Caco-2 (cell line): ENCODE measurements at regions not wholly inside any gene's neighbourhood (a gene's known extent, or its start where the extent isn't known, plus 50 kb on each side); places are given as distances from the start of the nearest gene placed in this dataset.

ENCODE experiments used
- BruUV-seq: library from RNA; stranded (reverse); fragments of 400-500 nt; replicated peaks from 2 replicates; lab custom pipeline; 2021; lab: Mats Ljungman, UMichigan
- CTCF ChIA-PET: fragments of 300-600 bp; sonication (Branson Sonifier 250); formaldehyde crosslinking; loops from one replicate; lab custom pipeline; 2022; ENCODE audit warnings: antibody characterized with exemption; lab: Charles Lee
- POLR2A ChIA-PET: fragments of 300-600 bp; sonication (Branson Sonifier 250); formaldehyde crosslinking; loops from one replicate; lab custom pipeline; 2022; ENCODE audit warnings: antibody characterized with exemption; lab: Charles Lee
- DNase-seq, 2 experiments: peaks; one replicate each; pipeline versions ENCODE4 v3.0.0 to v3.0.0-alpha.2; 2020 to 2022
- H3K27me3 ChIP-seq: replicated peaks from 2 replicates; pipeline ENCODE4 v1.6.0; 2011; ENCODE audit warnings: low read length; ENCODE audit not compliant: control insufficient read depth, insufficient read depth
- H3K36me3 ChIP-seq: 2 replicates; pipeline ENCODE4 v1.5.1; 2011; ENCODE audit warnings: low read length; ENCODE audit not compliant: control insufficient read depth, insufficient read depth
- H3K4me1 ChIP-seq: fragments of 250-450 bp; sonication (Bioruptor Pico); 2 replicates; pipeline ENCODE4 v1.5.1; 2020; ENCODE audit warnings: mild to moderate bottlenecking
- H3K4me3 ChIP-seq: 2 replicates; pipeline ENCODE4 v1.5.1; 2011; ENCODE audit warnings: low read depth, mild to moderate bottlenecking, control low read depth, low read length
- H3K9me3 ChIP-seq: fragments of 250-450 bp; sonication (Bioruptor Pico); 2 replicates; pipeline ENCODE4 v1.5.1; 2020; ENCODE audit warnings: mild to moderate bottlenecking, moderate library complexity
- H3K27ac Mint-ChIP-seq: one replicate; pipeline ENCODE4 v1.8.0; 2022; ENCODE audit warnings: mixed read lengths; ENCODE audit not compliant: unreplicated experiment
- H3K27me3 Mint-ChIP-seq: one replicate; pipeline ENCODE4 v1.8.0; 2022; ENCODE audit warnings: mixed read lengths; ENCODE audit not compliant: insufficient read depth, unreplicated experiment
- H3K36me3 Mint-ChIP-seq: one replicate; pipeline ENCODE4 v1.8.0; 2022; ENCODE audit warnings: mild to moderate bottlenecking, mixed read lengths; ENCODE audit not compliant: insufficient read depth, unreplicated experiment
- H3K4me1 Mint-ChIP-seq: one replicate; pipeline ENCODE4 v1.8.0; 2022; ENCODE audit warnings: low read depth, mixed read lengths; ENCODE audit not compliant: unreplicated experiment
- H3K4me3 Mint-ChIP-seq: one replicate; pipeline ENCODE4 v1.8.0; 2022; ENCODE audit warnings: mild to moderate bottlenecking, moderate library complexity, mixed read lengths; ENCODE audit not compliant: unreplicated experiment
- H3K9me3 Mint-ChIP-seq: one replicate; pipeline ENCODE4 v1.8.0; 2022; ENCODE audit warnings: mixed read lengths; ENCODE audit not compliant: unreplicated experiment
- CTCF ChIP-seq, 2 experiments: fragments of 200-600 bp in 1 of 2; IDR thresholded peaks; 1 replicate in 1 of 2; 2 replicates in 1 of 2; pipeline versions ENCODE4 v1.5.1 to v1.8.0; 2011 to 2022; ENCODE audit warnings: antibody characterized with exemption in 1 of 2, control low read depth in 1 of 2, inconsistent platforms in 1 of 2, low read depth in 1 of 2, low read length in 1 of 2, mild to moderate bottlenecking in 1 of 2, moderate library complexity in 1 of 2; ENCODE audit not compliant: insufficient read depth in 1 of 2, severe bottlenecking in 1 of 2, unreplicated experiment in 1 of 2
- intact Hi-C: fragments of 100-400 bp; cut with micrococcal nuclease; formaldehyde crosslinking; loops from one replicate; pipeline ENCODE4 v1.10.0; 2022; ENCODE audit not compliant: unreplicated experiment

DNA sequence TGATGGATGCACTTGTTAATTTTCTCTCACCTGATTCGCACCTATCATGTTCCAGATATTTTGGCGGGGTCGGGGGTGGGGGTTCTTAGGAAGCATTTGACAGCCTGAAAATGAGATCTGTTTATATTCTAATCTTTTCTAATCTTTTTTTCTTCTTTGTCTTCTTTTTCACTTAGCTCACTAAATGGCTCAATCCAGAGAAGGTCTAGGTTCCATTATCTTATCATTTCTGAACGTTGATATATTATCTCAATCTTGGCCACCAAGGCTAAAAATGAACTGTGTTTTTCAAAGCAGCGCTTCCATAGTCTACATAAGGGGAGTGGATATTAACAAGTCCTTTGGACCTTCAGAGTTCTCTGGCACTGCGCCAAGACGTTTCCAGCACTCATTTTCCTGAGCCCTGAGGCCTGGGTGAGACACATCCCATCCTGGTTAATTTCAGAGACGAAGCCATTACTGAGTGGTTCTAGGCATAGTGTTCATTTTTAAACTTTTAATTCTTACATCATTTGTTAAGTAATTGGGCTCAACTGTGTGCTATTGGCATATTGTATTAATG is 229.0 kb downstream of the SOX11 start:
- BruUV-seq, result no TSS peak
- intact Hi-C loops, result no loop called here
- ChIA-PET POLR2A (no interaction called here), CTCF (interaction anchor here (0.7 kb wide), 1 partner anchor 386 kb away, joined by 4 read pairs; no protein-coding TSS in a partner anchor)
- no peak overlapping the region for H3K4me3 Mint-ChIP-seq
- H3K27ac Mint-ChIP-seq, result no peak overlapping the region
- no peaks in the 10 kb centered on the region for H3K27me3 Mint-ChIP-seq
- Histone ChIP-seq H3K4me3 (no peak overlapping the region), H3K27me3 (no peaks in the 10 kb centered on the region), H3K4me1 (no peaks in the 10 kb centered on the region), H3K9me3 (peaks cover 13% of the 10 kb centered on the region), H3K36me3 (no peaks in the 10 kb centered on the region)
- no peaks in the 10 kb centered on the region for H3K36me3 Mint-ChIP-seq
- peaks cover 46% of the 10 kb centered on the region for H3K9me3 Mint-ChIP-seq
- H3K4me1 Mint-ChIP-seq, result peaks cover under 1% of the 10 kb centered on the region
- no peak for DNase-seq
- TF ChIP-seq CTCF (IDR thresholded peaks at IDR 0.05; ENCODE audit: insufficient read depth in 1 of 2, low read depth in 1 of 2, low read length in 1 of 2, severe bottlenecking in 1 of 2, unreplicated experiment in 1 of 2), result no peak

DNA sequence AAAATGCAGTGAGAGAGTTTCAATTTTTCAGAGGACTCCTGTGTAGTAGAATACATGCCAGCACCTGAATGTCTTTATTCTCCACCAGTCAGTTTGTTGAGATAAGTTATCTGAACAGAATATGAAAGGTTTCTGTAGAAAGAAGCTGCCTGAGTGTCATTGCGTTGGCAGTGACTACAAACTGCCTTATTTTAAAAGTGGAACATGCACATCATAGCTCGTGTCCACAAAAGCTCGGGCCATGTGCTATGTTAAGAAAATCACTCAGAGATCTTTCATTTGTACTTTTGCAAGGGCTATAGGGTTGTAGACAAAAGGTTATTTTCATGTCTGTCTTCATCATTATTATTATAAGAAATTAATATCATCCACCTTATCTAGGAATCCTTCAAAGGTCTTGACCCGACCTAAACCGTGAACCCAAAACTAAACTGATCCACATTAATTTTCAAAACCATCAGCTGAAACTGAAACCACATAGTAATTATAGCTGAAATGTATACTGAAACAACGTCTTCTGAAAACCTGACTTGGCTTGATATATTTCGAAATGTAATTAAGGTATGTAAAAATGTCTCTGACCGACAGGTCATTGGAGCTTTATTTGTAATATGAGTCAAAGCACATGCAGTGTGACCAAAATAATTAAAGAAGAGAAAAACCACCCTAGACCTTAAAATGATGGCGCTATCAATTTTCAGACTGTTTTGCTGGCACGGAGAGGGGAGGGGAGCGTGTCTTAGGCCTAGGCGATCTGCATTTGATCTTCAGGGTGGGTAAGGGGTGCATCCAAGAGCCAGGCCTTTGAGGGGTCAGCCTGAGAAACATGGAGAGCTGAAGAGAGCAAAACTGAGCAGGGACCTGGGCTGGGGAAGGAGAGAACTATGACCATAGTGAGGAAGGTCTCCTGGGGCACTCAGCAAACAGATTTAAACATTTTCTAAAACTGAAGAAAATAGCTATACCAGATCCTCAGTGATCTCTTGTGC is 232.1 kb downstream of the SOX11 start:
- CTCF ChIA-PET, result no interaction called here
- no peak for DNase-seq
- H3K36me3 ChIP-seq, result no peaks in the 10 kb centered on the region
- intact Hi-C loops, result no loop called here
- H3K9me3 ChIP-seq, result peaks cover 4% of the 10 kb centered on the region
- no peaks in the 10 kb centered on the region for H3K27me3 Mint-ChIP-seq
- no peak overlapping the region for H3K4me3 ChIP-seq
- no peaks in the 10 kb centered on the region for H3K36me3 Mint-ChIP-seq
- no peak overlapping the region for H3K4me3 Mint-ChIP-seq
- peaks cover 21% of the 10 kb centered on the region for H3K9me3 Mint-ChIP-seq
- BruUV-seq, result no TSS peak
- POLR2A ChIA-PET, result no interaction called here
- no peaks in the 10 kb centered on the region for H3K4me1 Mint-ChIP-seq
- H3K4me1 ChIP-seq, result no peaks in the 10 kb centered on the region
- H3K27me3 ChIP-seq, result no peaks in the 10 kb centered on the region
- no peak for TF ChIP-seq CTCF (IDR thresholded peaks at IDR 0.05; ENCODE audit: insufficient read depth in 1 of 2, low read depth in 1 of 2, low read length in 1 of 2, severe bottlenecking in 1 of 2, unreplicated experiment in 1 of 2)
- no peak overlapping the region for H3K27ac Mint-ChIP-seq

- Mint-ChIP-seq H3K9me3 (peaks cover 11% of the 10 kb centered on the region), H3K4me1 (no peaks in the 10 kb centered on the region), H3K27ac (no peak overlapping the region), H3K27me3 (no peaks in the 10 kb centered on the region), H3K36me3 (no peaks in the 10 kb centered on the region), H3K4me3 (no peak overlapping the region)
- no TSS peak for BruUV-seq
- POLR2A ChIA-PET, result no interaction called here
- H3K4me1 ChIP-seq, result no peaks in the 10 kb centered on the region
- CTCF ChIA-PET, result no interaction called here
- no peaks in the 10 kb centered on the region for H3K36me3 ChIP-seq
- no peaks in the 10 kb centered on the region for H3K27me3 ChIP-seq
- intact Hi-C loops, result no loop called here
- H3K9me3 ChIP-seq, result no peaks in the 10 kb centered on the region; the same call in 1 of the 2 replicates
- no peak for DNase-seq
- TF ChIP-seq CTCF (IDR thresholded peaks at IDR 0.05; ENCODE audit: insufficient read depth in 1 of 2, low read depth in 1 of 2, low read length in 1 of 2, severe bottlenecking in 1 of 2, unreplicated experiment in 1 of 2), result no peak
- no peak overlapping the region for H3K4me3 ChIP-seq
Observed at GRCh38 chr2:5925604-5926003, 233.4 kb downstream of the SOX11 start.
